AG04450 (cell line): ENCODE measurements at regions not wholly inside any gene's neighbourhood (a gene's known extent, or its start where the extent isn't known, plus 50 kb on each side); places are given as distances from the start of the nearest gene placed in this dataset.

ENCODE experiments used
- CTCF ChIA-PET: fragments of 300-600, 350-600 bp; formaldehyde crosslinking; extraction: SDS; loops from one replicate; lab custom pipeline; 2022; ENCODE audit warnings: antibody characterized with exemption, inconsistent platforms; lab: Charles Lee
- POLR2A ChIA-PET: fragments of 350-600 bp; formaldehyde crosslinking; extraction: SDS; loops from one replicate; lab custom pipeline; 2021; ENCODE audit warnings: antibody characterized with exemption, inconsistent platforms; lab: Yijun Ruan, JAX
- DNase-seq: peaks from one replicate; pipeline ENCODE4 v3.0.0-alpha.2; 2011; ENCODE audit warnings: low read depth, low spot score
- H3K27ac ChIP-seq: one replicate; pipeline ENCODE4 v1.5.1; 2012; ENCODE audit warnings: low read depth, low read length, control low read depth
- H3K27me3 ChIP-seq: one replicate; pipeline ENCODE4 v1.6.0; 2012; ENCODE audit warnings: low read length; ENCODE audit not compliant: control insufficient read depth, insufficient read depth
- H3K4me3 ChIP-seq: 2 replicates; pipeline ENCODE4 v1.5.1; 2011; ENCODE audit warnings: mild to moderate bottlenecking, low read depth, low read length, control low read depth
- H3K9me3 ChIP-seq: 2 replicates; pipeline ENCODE4 v1.5.1; 2012; ENCODE audit warnings: low read length; ENCODE audit not compliant: control insufficient read depth, insufficient read depth
- TF ChIP-seq, protein P1 (sequence below): IDR thresholded peaks from 2 replicates; pipeline ENCODE4 v1.5.1; 2011; ENCODE audit warnings: low read depth, low read length, control low read depth, inconsistent platforms

DNA sequence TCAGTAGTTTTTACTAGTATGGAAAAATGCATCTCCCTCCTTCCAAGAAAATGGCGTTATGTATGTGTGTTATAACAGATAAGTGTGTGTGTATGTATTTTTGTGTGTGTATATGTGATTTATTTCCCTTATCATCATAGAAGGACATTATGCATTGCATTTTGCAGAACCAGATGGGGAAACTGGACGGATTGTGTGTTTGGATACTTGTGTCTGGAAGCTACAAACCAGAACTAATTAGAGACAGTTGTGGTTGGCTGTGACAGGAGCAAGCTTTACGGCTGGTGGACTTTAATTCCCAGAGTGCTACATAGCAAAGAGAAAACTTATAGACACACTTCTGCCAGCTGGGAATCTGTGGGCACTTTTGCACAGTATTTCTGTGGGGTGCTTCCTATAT is 162.5 kb downstream of the RWDD3 start:
- POLR2A ChIA-PET = no interaction called here
- no peak for DNase-seq
- H3K4me3 ChIP-seq = no peak overlapping the region
- CTCF ChIA-PET = no interaction called here
- no peak overlapping the region for H3K27ac ChIP-seq
- TF ChIP-seq, protein P1, sequence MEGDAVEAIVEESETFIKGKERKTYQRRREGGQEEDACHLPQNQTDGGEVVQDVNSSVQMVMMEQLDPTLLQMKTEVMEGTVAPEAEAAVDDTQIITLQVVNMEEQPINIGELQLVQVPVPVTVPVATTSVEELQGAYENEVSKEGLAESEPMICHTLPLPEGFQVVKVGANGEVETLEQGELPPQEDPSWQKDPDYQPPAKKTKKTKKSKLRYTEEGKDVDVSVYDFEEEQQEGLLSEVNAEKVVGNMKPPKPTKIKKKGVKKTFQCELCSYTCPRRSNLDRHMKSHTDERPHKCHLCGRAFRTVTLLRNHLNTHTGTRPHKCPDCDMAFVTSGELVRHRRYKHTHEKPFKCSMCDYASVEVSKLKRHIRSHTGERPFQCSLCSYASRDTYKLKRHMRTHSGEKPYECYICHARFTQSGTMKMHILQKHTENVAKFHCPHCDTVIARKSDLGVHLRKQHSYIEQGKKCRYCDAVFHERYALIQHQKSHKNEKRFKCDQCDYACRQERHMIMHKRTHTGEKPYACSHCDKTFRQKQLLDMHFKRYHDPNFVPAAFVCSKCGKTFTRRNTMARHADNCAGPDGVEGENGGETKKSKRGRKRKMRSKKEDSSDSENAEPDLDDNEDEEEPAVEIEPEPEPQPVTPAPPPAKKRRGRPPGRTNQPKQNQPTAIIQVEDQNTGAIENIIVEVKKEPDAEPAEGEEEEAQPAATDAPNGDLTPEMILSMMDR = no peak
- H3K27me3 ChIP-seq = no peaks in the 10 kb centered on the region
- no peaks in the 10 kb centered on the region for H3K9me3 ChIP-seq

DNA sequence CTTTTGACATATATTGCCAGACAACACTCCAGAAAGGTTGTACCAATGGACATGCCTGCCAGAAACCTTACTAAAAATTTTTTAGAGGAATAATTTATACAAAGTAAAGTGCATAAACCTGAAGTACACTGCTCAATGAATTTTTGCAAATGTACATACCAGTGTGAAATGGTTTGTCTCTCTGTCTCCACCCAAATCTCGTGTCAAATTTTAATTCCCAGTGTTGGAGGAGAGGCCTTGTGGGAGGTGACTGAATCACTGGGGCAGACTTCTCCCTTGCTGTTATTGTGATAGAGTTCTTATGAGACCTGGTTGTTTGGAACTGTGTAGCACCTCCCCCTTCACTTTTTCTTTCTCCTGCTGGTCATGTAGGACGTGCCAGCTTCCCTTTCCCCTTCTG is 168.8 kb downstream of the RWDD3 start:
- Histone ChIP-seq H3K9me3 (no peaks in the 10 kb centered on the region), H3K27me3 (no peaks in the 10 kb centered on the region), H3K27ac (no peak overlapping the region), H3K4me3 (no peak overlapping the region)
- DNase-seq = no peak
- POLR2A ChIA-PET = no interaction called here
- CTCF ChIA-PET = no interaction called here
- TF ChIP-seq, protein P1 = no peak

DNA sequence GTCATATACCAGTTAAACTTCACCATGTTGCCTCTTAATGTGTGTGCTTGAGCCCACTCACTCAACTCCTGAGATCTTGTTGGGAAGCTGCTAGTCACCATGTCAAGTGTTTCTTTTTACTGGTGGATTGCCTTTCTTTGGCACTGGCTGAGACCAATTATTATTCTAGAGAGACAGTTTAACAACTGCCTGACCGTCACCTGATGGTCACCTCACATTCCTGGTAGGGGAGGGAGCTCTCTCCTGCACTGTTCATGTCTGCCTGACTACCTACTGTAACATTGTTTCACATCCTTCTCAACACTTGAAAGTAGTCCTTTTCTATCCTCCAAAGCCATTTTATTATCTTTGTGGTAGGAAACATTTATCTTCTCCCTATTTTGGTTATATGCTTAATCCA is 172.3 kb downstream of the RWDD3 start:
- no peak overlapping the region for H3K27ac ChIP-seq
- DNase-seq = no peak
- no peaks in the 10 kb centered on the region for H3K27me3 ChIP-seq
- TF ChIP-seq, protein P1 = no peak
- H3K4me3 ChIP-seq = no peak overlapping the region
- no peaks in the 10 kb centered on the region for H3K9me3 ChIP-seq
- ChIA-PET POLR2A (no interaction called here), CTCF (no interaction called here)

DNA sequence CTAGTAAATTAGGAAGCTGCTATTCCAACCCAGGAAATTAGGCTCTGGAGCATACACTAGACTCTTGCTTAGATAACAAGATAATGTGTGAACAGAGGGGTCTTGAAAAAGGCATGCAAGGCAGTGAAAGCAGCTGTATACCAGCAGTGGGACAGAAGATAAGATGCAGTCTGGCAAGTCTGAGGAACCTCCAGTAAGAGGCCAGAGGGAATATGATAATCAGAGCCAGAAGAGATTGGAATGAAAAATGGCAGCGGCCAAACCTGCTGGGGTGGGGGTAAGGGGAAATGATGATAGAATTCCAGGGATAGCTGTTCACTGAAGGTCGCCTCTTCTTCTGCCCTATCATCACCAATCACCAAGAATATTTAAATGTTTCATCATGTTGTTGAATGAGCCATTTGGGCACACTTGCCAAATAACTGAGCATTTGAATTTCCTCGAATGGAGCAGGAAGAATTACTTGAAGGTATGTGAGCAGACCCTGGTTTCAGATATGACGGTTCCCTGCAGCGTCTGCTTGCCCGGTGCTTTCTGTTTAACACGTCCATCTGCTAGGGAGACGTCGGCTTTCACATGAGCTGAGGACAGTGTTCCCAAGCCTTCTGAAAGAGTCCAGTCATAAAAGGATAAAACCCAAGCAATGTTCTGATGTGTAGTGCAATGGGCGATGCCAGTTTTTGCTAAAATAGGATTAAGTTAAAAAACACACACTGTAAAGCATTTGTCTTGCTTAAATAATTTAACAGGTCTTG is 173.3 kb downstream of the RWDD3 start:
- H3K27ac ChIP-seq = no peak overlapping the region
- no peak for DNase-seq
- H3K27me3 ChIP-seq = no peaks in the 10 kb centered on the region
- TF ChIP-seq, protein P1 = no peak
- H3K9me3 ChIP-seq = no peaks in the 10 kb centered on the region
- ChIA-PET CTCF (no interaction called here), POLR2A (no interaction called here)
- H3K4me3 ChIP-seq = no peak overlapping the region

DNA sequence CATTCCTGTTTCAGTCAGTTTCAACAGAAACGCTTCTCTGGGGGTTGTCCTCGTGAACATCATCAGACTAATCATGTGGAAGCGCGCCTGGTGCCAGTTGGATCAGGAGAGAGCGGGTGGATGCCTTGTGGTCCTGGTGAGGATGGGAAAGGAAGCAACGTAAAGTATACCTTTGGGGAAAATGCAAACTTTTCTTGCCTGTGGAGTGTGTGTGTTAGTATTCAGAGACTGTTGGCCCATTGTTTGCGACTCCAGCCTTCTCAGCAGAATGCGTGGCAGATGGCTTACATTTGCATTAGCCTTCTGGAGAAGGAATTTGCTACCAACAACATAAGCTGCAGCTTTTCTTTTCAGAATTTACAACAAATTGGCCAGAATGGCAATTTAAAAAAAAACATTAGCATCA is 173.9 kb downstream of the RWDD3 start:
- H3K27me3 ChIP-seq = no peaks in the 10 kb centered on the region
- H3K4me3 ChIP-seq = no peak overlapping the region
- H3K9me3 ChIP-seq = no peaks in the 10 kb centered on the region
- H3K27ac ChIP-seq = no peak overlapping the region
- TF ChIP-seq, protein P1 = no peak
- ChIA-PET CTCF (no interaction called here), POLR2A (no interaction called here)
- no peak for DNase-seq
